SK-N-SH (cell line): ENCODE measurements at regions not wholly inside any gene's neighbourhood (a gene's known extent, or its start where the extent isn't known, plus 50 kb on each side); places are given as distances from the start of the nearest gene placed in this dataset.

ENCODE experiments used
- CTCF ChIA-PET: fragments of 300-600, 350-600 bp; formaldehyde crosslinking; extraction: SDS; loops from one replicate; lab custom pipeline; 2021; lab: Yijun Ruan, JAX
- POLR2A ChIA-PET: fragments of 350-600 bp; sonication (Branson Sonifier 250); formaldehyde crosslinking; extraction: SDS; loops from one replicate; lab custom pipeline; 2020; ENCODE audit warnings: antibody characterized with exemption, inconsistent platforms; lab: Yijun Ruan, JAX
- DNase-seq: peaks from one replicate; pipeline ENCODE4 v3.0.0; 2012
- H2AFZ ChIP-seq: fragments of 200-600 bp; sonication (generic); 2 replicates; pipeline ENCODE4 v1.8.1; 2016; ENCODE audit warnings: antibody characterized with exemption, mild to moderate bottlenecking, low read depth
- H3F3A ChIP-seq: fragments of 200-600 bp; sonication (generic); replicated peaks from 2 replicates; pipeline ENCODE3; 2016; ENCODE audit warnings: antibody characterized with exemption, mild to moderate bottlenecking; ENCODE audit not compliant: insufficient read depth
- H3K27ac ChIP-seq, 2 experiments: fragments of 200-500 bp in 1 of 2; fragments of 200-600 bp in 1 of 2; sonication (Bioruptor generic) in 1 of 2; sonication (generic), shearing (Covaris generic) in 1 of 2; 2 replicates each; pipeline versions ENCODE4 v1.5.1 to v1.6.1; 2014 to 2016; ENCODE audit warnings: low read depth in 2 of 2, inconsistent platforms in 1 of 2, low read length in 1 of 2, mild to moderate bottlenecking in 1 of 2, mixed read lengths in 1 of 2
- H3K27me3 ChIP-seq: fragments of 200-600 bp; sonication (generic), shearing (Covaris generic); 2 replicates; pipeline ENCODE4 v1.6.1; 2016; ENCODE audit warnings: mixed run types; ENCODE audit not compliant: insufficient read depth
- H3K36me3 ChIP-seq, 2 experiments: fragments of 200-500 bp in 1 of 2; fragments of 200-600 bp in 1 of 2; sonication (Bioruptor generic) in 1 of 2; sonication (generic) in 1 of 2; replicated peaks in 1 of 2; 2 replicates each; pipeline versions ENCODE3 to v1.5.1; 2014 to 2016; ENCODE audit warnings: low read length in 1 of 2, mild to moderate bottlenecking in 1 of 2; ENCODE audit not compliant: insufficient read depth in 2 of 2, control insufficient read depth in 1 of 2
- H3K4me1 ChIP-seq, 2 experiments: fragments of 200-500 bp in 1 of 2; fragments of 200-600 bp in 1 of 2; sonication (Bioruptor generic) in 1 of 2; sonication (generic), shearing (Covaris generic) in 1 of 2; 2 replicates each; pipeline versions ENCODE4 v1.5.1 to v1.6.1; 2014 to 2016; ENCODE audit warnings: low read depth in 1 of 2, low read length in 1 of 2, mixed run types in 1 of 2; ENCODE audit not compliant: insufficient read depth in 2 of 2, control insufficient read depth in 1 of 2
- H3K4me2 ChIP-seq: fragments of 200-600 bp; sonication (generic), shearing (Covaris generic); 2 replicates; pipeline ENCODE4 v1.6.1; 2017; ENCODE audit warnings: mixed run types
- H3K4me3 ChIP-seq, 2 experiments: fragments of 200-500 bp in 1 of 2; fragments of 200-600 bp in 1 of 2; sonication (Bioruptor generic) in 1 of 2; sonication (generic), shearing (Covaris generic) in 1 of 2; 2 replicates each; pipeline versions ENCODE4 v1.5.1 to v1.8.1; 2014 to 2016; ENCODE audit warnings: low read depth in 2 of 2, inconsistent platforms in 1 of 2, low read length in 1 of 2, mild to moderate bottlenecking in 1 of 2, mixed read lengths in 1 of 2, moderate library complexity in 1 of 2
- H3K79me2 ChIP-seq: fragments of 200-600 bp; sonication (generic); 2 replicates; pipeline ENCODE4 v1.8.1; 2017; ENCODE audit warnings: mild to moderate bottlenecking; ENCODE audit not compliant: insufficient read depth
- H3K9ac ChIP-seq: fragments of 200-600 bp; sonication (generic); 2 replicates; pipeline ENCODE4 v1.6.1; 2017; ENCODE audit warnings: mixed run types
- H3K9me2 ChIP-seq: fragments of 200-600 bp; sonication (generic); 2 replicates; pipeline ENCODE4 v1.6.1; 2017; ENCODE audit warnings: mixed run types
- H3K9me3 ChIP-seq: fragments of 200-600 bp; sonication (generic); 2 replicates; pipeline ENCODE4 v1.6.1; 2017; ENCODE audit warnings: mixed run types, mild to moderate bottlenecking, moderate library complexity
- H4K20me1 ChIP-seq: fragments of 200-600 bp; sonication (generic); 2 replicates; pipeline ENCODE4 v1.6.1; 2017; ENCODE audit warnings: mild to moderate bottlenecking, mixed run types; ENCODE audit not compliant: insufficient read depth
- CHD2 ChIP-seq: fragments of 150-350 bp; IDR thresholded peaks from 2 replicates; pipeline ENCODE4 v1.6.1; 2018; ENCODE audit warnings: low read length; ENCODE audit not compliant: partially characterized antibody
- EP300 ChIP-seq, 2 experiments: IDR thresholded peaks; 2 replicates each; pipeline versions ENCODE4 v1.4.0 to v1.6.1; 2012; ENCODE audit warnings: borderline replicate concordance in 1 of 2, low read depth in 1 of 2, low read length in 1 of 2
- EZH2phosphoT487 ChIP-seq: fragments of 200-600 bp; sonication (generic); IDR thresholded peaks from 2 replicates; pipeline ENCODE4 v1.6.1; 2017; ENCODE audit warnings: low read depth, mixed run types, mild to moderate bottlenecking, antibody characterized with exemption, moderate library complexity, borderline replicate concordance
- FOXJ3 ChIP-seq: sonication (generic); formaldehyde crosslinking; IDR thresholded peaks from 2 replicates; pipeline ENCODE4 v1.5.1; 2020; ENCODE audit warnings: mild to moderate bottlenecking, missing genetic modification reagents
- MXI1 ChIP-seq: IDR thresholded peaks from 2 replicates; pipeline ENCODE4 v1.6.1; 2012; ENCODE audit warnings: mild to moderate bottlenecking, low read depth, low read length, improper control_type of control experiment
- NRF1 ChIP-seq: IDR thresholded peaks from 2 replicates; pipeline ENCODE4 v1.6.1; 2012; ENCODE audit warnings: low read depth, mild to moderate bottlenecking, low read length
- PBX3 ChIP-seq: IDR thresholded peaks from 2 replicates; pipeline ENCODE4; 2012
- RAD21 ChIP-seq: IDR thresholded peaks from 2 replicates; pipeline ENCODE4 v1.6.1; 2012; ENCODE audit warnings: mild to moderate bottlenecking, low read length
- RCOR1 ChIP-seq: fragments of 150-350 bp; IDR thresholded peaks from 2 replicates; pipeline ENCODE4 v1.6.1; 2017; ENCODE audit warnings: antibody characterized with exemption, low read length
- REST ChIP-seq: IDR thresholded peaks from 2 replicates; pipeline ENCODE4 v1.6.1; 2012; ENCODE audit warnings: mild to moderate bottlenecking, low read depth, low read length, moderate library complexity
- RXRA ChIP-seq: IDR thresholded peaks from 2 replicates; pipeline ENCODE4 v1.4.0; 2012; ENCODE audit warnings: low read depth, mild to moderate bottlenecking, borderline replicate concordance
- SIN3A ChIP-seq: IDR thresholded peaks from 2 replicates; pipeline ENCODE4 v1.6.1; 2012; ENCODE audit warnings: low read depth, mild to moderate bottlenecking, low read length, moderate library complexity, borderline replicate concordance
- SMC3 ChIP-seq: IDR thresholded peaks from 2 replicates; pipeline ENCODE4 v1.6.1; 2012; ENCODE audit warnings: low read depth, low read length, improper control_type of control experiment
- TCF12 ChIP-seq: IDR thresholded peaks from 2 replicates; pipeline ENCODE4 v1.4.0; 2012
- TEAD4 ChIP-seq: IDR thresholded peaks from 2 replicates; pipeline ENCODE4 v1.4.0; 2012; ENCODE audit warnings: mild to moderate bottlenecking, borderline replicate concordance; ENCODE audit not compliant: insufficient read depth
- USF1 ChIP-seq: IDR thresholded peaks from 2 replicates; pipeline ENCODE4 v1.4.0; 2012; ENCODE audit warnings: low read depth, borderline replicate concordance
- YY1 ChIP-seq: IDR thresholded peaks from 2 replicates; pipeline ENCODE4 v1.4.0; 2012; ENCODE audit warnings: low read depth, mild to moderate bottlenecking
- WGBS: methylation state at CpG from one replicate; pipeline ENCODE4 v1.1.6; 2017; ENCODE audit warnings: low lambda C conversion rate; 5-methylcytosine and 5-hydroxymethylcytosine counted together

- Histone ChIP-seq H4K20me1 (no peaks in the 10 kb centered on the region), H2AFZ (no peak overlapping the region), H3F3A (no peaks in the 10 kb centered on the region), H3K9ac (no peak overlapping the region), H3K9me3 (no peaks in the 10 kb centered on the region), H3K4me3 (no peak overlapping the region), H3K79me2 (no peaks in the 10 kb centered on the region), H3K27ac (no peak overlapping the region), H3K9me2 (no peaks in the 10 kb centered on the region), H3K4me2 (no peak overlapping the region), H3K36me3 (no peaks in the 10 kb centered on the region), H3K27me3 (no peaks in the 10 kb centered on the region), H3K4me1 (no peaks in the 10 kb centered on the region)
- WGBS = 11% methylated on average over 3 of the region's 3 CpGs
- ChIA-PET POLR2A (no interaction called here), CTCF (no interaction called here)
- no peak for DNase-seq
- TF ChIP-seq SMC3 (no peak), REST (no peak), USF1 (no peak), PBX3 (no peak), RCOR1 (no peak), EZH2phosphoT487 (no peak), FOXJ3 (CRISPR knock-in tag) (no peak), NRF1 (no peak), RAD21 (no peak), CHD2 (no peak), TCF12 (no peak), TEAD4 (no peak), MXI1 (no peak), RXRA (no peak), SIN3A (no peak), YY1 (no peak), EP300 (IDR thresholded peaks at IDR 0.05; ENCODE audit: borderline replicate concordance in 1 of 2, low read depth in 1 of 2, low read length in 1 of 2) (no peak)
Measured at GRCh38 chr13:55073000-55073399, 2044.4 kb downstream of the OLFM4 start.
